NCI-H1092 (cell line): ENCODE measurements at regions not wholly inside any gene's neighbourhood (a gene's known extent, or its start where the extent isn't known, plus 50 kb on each side); places are given as distances from the start of the nearest gene placed in this dataset.
"Not testable (repeated sequence)": the region's sequence is repeated elsewhere in the genome, so short reads cannot be mapped to it uniquely, and the experiment has no call there.

ENCODE experiments used
- DNase-seq: peaks from one replicate; lab custom pipeline; 2025; lab: John Stamatoyannopoulos, UW

GRCh38 chr3:66633402-66634381 is 132.9 kb upstream of the LRIG1 start:
- no peak for DNase-seq

- no peak for DNase-seq
Measured at GRCh38 chr3:66638717-66639116, 137.9 kb upstream of the LRIG1 start.

- no peak for DNase-seq
Measured at GRCh38 chr3:66639809-66640356, 139.1 kb upstream of the LRIG1 start.

- no peak for DNase-seq
Measured at GRCh38 chr3:66642019-66642418, 141.2 kb upstream of the LRIG1 start.

- DNase-seq: no peak
Measured at GRCh38 chr3:66642484-66642883, 141.7 kb upstream of the LRIG1 start.

- DNase-seq: no peak
Measured at GRCh38 chr3:66644549-66644948, 143.7 kb upstream of the LRIG1 start.

- no peak for DNase-seq
Measured at GRCh38 chr3:66648975-66649374, 148.2 kb upstream of the LRIG1 start.

- DNase-seq: not testable (repeated sequence)
Measured at GRCh38 chr3:66651520-66651919, 150.7 kb upstream of the LRIG1 start.

- DNase-seq: not testable (repeated sequence)
Measured at GRCh38 chr3:66652100-66652499, 151.3 kb upstream of the LRIG1 start.

GRCh38 chr3:66655044-66655443 is 154.2 kb upstream of the LRIG1 start:
- no peak for DNase-seq

GRCh38 chr3:66655671-66656070 is 154.8 kb upstream of the LRIG1 start:
- DNase-seq: no peak

GRCh38 chr3:66656609-66657008 is 155.8 kb upstream of the LRIG1 start:
- DNase-seq: peak; percentile 0

- no peak for DNase-seq
Measured at GRCh38 chr3:66659056-66659455, 158.2 kb upstream of the LRIG1 start.

GRCh38 chr3:66661628-66662027 is 160.8 kb upstream of the LRIG1 start:
- no peak for DNase-seq

GRCh38 chr3:66662894-66663293 is 162.1 kb upstream of the LRIG1 start:
- no peak for DNase-seq

GRCh38 chr3:66665021-66665695 is 164.3 kb upstream of the LRIG1 start:
- no peak for DNase-seq

- DNase-seq: no peak
Measured at GRCh38 chr3:66666362-66666761, 165.5 kb upstream of the LRIG1 start.

GRCh38 chr3:66667263-66667662 is 166.4 kb upstream of the LRIG1 start:
- DNase-seq: no peak

- DNase-seq: no peak
Measured at GRCh38 chr3:66671291-66671690, 170.5 kb upstream of the LRIG1 start.

- no peak for DNase-seq
Measured at GRCh38 chr3:66672830-66673229, 172.0 kb upstream of the LRIG1 start.

GRCh38 chr3:66673293-66673692 is 172.5 kb upstream of the LRIG1 start:
- no peak for DNase-seq

GRCh38 chr3:66675366-66675765 is 174.5 kb upstream of the LRIG1 start:
- no peak for DNase-seq
